GM12878 (cell line): ENCODE measurements at regions not wholly inside any gene's neighbourhood (a gene's known extent, or its start where the extent isn't known, plus 50 kb on each side); places are given as distances from the start of the nearest gene placed in this dataset.

Experiments used
- ATAC-seq: fragments of 200-7000 bp; cut with Tn5 transposase; 3 replicates; pipeline ENCODE4 v1.9.1; 2020; ENCODE audit warnings: mild to moderate bottlenecking, moderate library complexity
- BruUV-seq: library from RNA; stranded (reverse); fragments of 400-500 nt; replicated peaks from 2 replicates; lab custom pipeline; 2021; lab: Mats Ljungman, UMichigan
- CTCF ChIA-PET: fragments of 300-600 bp; sonication (Branson Sonifier 250); formaldehyde crosslinking; extraction: SDS; loops from one replicate; lab custom pipeline; 2021; ENCODE audit warnings: inconsistent platforms; lab: Yijun Ruan, JAX
- POLR2A ChIA-PET: fragments of 350-600 bp; formaldehyde crosslinking; extraction: SDS; loops from one replicate; lab custom pipeline; 2021; ENCODE audit warnings: inconsistent platforms; lab: Charles Lee
- RAD21 ChIA-PET: fragments of 300-600 bp; sonication (Branson Sonifier 250); formaldehyde crosslinking; loops from one replicate; lab custom pipeline; 2023; ENCODE audit warnings: antibody characterized with exemption; ENCODE audit not compliant: unreplicated experiment; lab: Charles Lee
- SMC1A ChIA-PET: fragments of 300-600 bp; sonication (Branson Sonifier 250); formaldehyde crosslinking; loops from one replicate; lab custom pipeline; 2023; ENCODE audit not compliant: unreplicated experiment, uncharacterized antibody; lab: Charles Lee
- DNase-seq: peaks from one replicate; pipeline ENCODE4 v3.0.0-alpha.2; 2011; ENCODE audit warnings: low read depth, low spot score
- FAIRE-seq: peaks from 3 replicates; lab custom pipeline; 2011; peaks lifted over from hg19 to GRCh38; lab: Jason Lieb, UNC
- H2AFZ ChIP-seq: 2 replicates; pipeline ENCODE4 v1.6.0; 2011; ENCODE audit warnings: low read depth, low read length, control low read depth; ENCODE audit not compliant: control insufficient read depth
- H3K27ac ChIP-seq: 2 replicates; pipeline ENCODE4 v1.5.1; 2011; ENCODE audit warnings: control low read depth; ENCODE audit not compliant: control insufficient read depth, insufficient read depth
- H3K27me3 ChIP-seq, 2 experiments: replicated peaks in 1 of 2; 2 replicates each; pipeline versions ENCODE4 v1.6.0 to v1.6.1; 2011; ENCODE audit warnings: low read length in 1 of 2; ENCODE audit not compliant: control insufficient read depth in 2 of 2, insufficient read depth in 2 of 2
- H3K36me3 ChIP-seq, 2 experiments: 2 replicates each; pipeline ENCODE4 v1.5.1; 2011; ENCODE audit warnings: low read length in 1 of 2; ENCODE audit not compliant: control insufficient read depth in 2 of 2, insufficient read depth in 2 of 2
- H3K4me1 ChIP-seq: 2 replicates; pipeline ENCODE4 v1.6.1; 2011; ENCODE audit warnings: mild to moderate bottlenecking, low read length, moderate library complexity, mixed read lengths; ENCODE audit not compliant: control insufficient read depth, insufficient read depth
- H3K4me2 ChIP-seq: 2 replicates; pipeline ENCODE4 v1.6.0; 2011; ENCODE audit warnings: control low read depth; ENCODE audit not compliant: control insufficient read depth, insufficient read depth
- H3K4me3 ChIP-seq: fragments of 200-600 bp; sonication (generic); 2 replicates; pipeline ENCODE4 v1.5.1; 2016
- H3K79me2 ChIP-seq: 2 replicates; pipeline ENCODE4 v1.6.0; 2011; ENCODE audit warnings: low read length; ENCODE audit not compliant: control insufficient read depth, insufficient read depth
- H3K9ac ChIP-seq: 2 replicates; pipeline ENCODE4 v1.8.0; 2011; ENCODE audit warnings: low read length, control low read depth, mixed read lengths; ENCODE audit not compliant: control insufficient read depth, insufficient read depth
- H3K9me3 ChIP-seq: replicated peaks from 3 replicates; pipeline ENCODE4 v1.5.1; 2011; ENCODE audit warnings: mild to moderate bottlenecking, low read length; ENCODE audit not compliant: control insufficient read depth, insufficient read depth
- H4K20me1 ChIP-seq: 2 replicates; pipeline ENCODE4 v1.6.0; 2011; ENCODE audit not compliant: control insufficient read depth, insufficient read depth
- ATF2 ChIP-seq: IDR thresholded peaks from 2 replicates; pipeline ENCODE4 v1.6.1; 2012; ENCODE audit warnings: low read length, inconsistent platforms
- CHD1 ChIP-seq: IDR thresholded peaks from 2 replicates; pipeline ENCODE4 v1.6.1; 2012; ENCODE audit warnings: low read depth, low read length, improper control_type of control experiment
- EGR1 ChIP-seq, 2 experiments: IDR thresholded peaks; 1 replicate in 1 of 2; 2 replicates in 1 of 2; pipeline ENCODE4 v1.6.1; 2011 to 2012; ENCODE audit warnings: low read depth in 2 of 2, low read length in 2 of 2, borderline replicate concordance in 1 of 2, mild to moderate bottlenecking in 1 of 2, moderate library complexity in 1 of 2
- IRF3 ChIP-seq: fragments of 450-650 bp; IDR thresholded peaks from 2 replicates; pipeline ENCODE4 v1.6.1; 2014; ENCODE audit warnings: mild to moderate bottlenecking
- NR2C2 ChIP-seq: IDR thresholded peaks from 2 replicates; pipeline ENCODE4 v1.6.1; 2011; ENCODE audit warnings: borderline replicate concordance, low read depth; ENCODE audit not compliant: control insufficient read depth, insufficient read length
- RBBP5 ChIP-seq: fragments of 200-600 bp; sonication (generic); conservative IDR thresholded peaks from 2 replicates; pipeline ENCODE4 v1.6.1; 2016
- SMAD5 ChIP-seq: IDR thresholded peaks from 2 replicates; pipeline ENCODE4 v1.6.1; 2016; ENCODE audit warnings: antibody characterized with exemption, low read depth
- SUPT20H ChIP-seq: IDR thresholded peaks from 2 replicates; pipeline ENCODE4 v1.6.1; 2011; ENCODE audit warnings: low read depth, mild to moderate bottlenecking, low read length, moderate library complexity, borderline replicate concordance; ENCODE audit not compliant: control insufficient read depth
- ZBTB40 ChIP-seq: fragments of 450-650 bp; IDR thresholded peaks from 2 replicates; pipeline ENCODE4 v1.6.1; 2016; ENCODE audit warnings: mild to moderate bottlenecking, moderate library complexity, borderline replicate concordance
- WGBS: methylation state at CpG from one replicate; pipeline ENCODE4 v1.1.6; 2016; ENCODE audit warnings: low lambda C conversion rate; ENCODE audit not compliant: insufficient replicate concordance, insufficient coverage; ENCODE audit errors: missing lambda C conversion rate; 5-methylcytosine and 5-hydroxymethylcytosine counted together
- in situ Hi-C: fragments of 300-500 bp; cut with MboI; formaldehyde crosslinking; loops from 9 replicates; pipeline ENCODE4 v1.14.3; 2018; ENCODE audit warnings: mixed read lengths
- intact Hi-C: fragments of 100-400 bp; cut with micrococcal nuclease; formaldehyde crosslinking; loops from one replicate; pipeline ENCODE4 v1.14.2; 2022; ENCODE audit not compliant: unreplicated experiment

- Histone ChIP-seq H3K79me2 (no peaks in the 10 kb centered on the region), H3K9ac (no peak overlapping the region), H3K36me3 (no peaks in the 10 kb centered on the region), H3K27ac (no peak overlapping the region), H3K27me3 (no peaks in the 10 kb centered on the region; a peak in 2 of 4 replicates), H4K20me1 (no peaks in the 10 kb centered on the region; the same call in 1 of the 2 replicates), H3K4me3 (no peak overlapping the region), H3K4me1 (no peaks in the 10 kb centered on the region), H3K9me3 (no peaks in the 10 kb centered on the region), H2AFZ (no peak overlapping the region), H3K4me2 (no peak overlapping the region)
- ChIA-PET POLR2A (no interaction called here), CTCF (no interaction called here), SMC1A (no interaction called here), RAD21 (no interaction called here)
- no peak for FAIRE-seq
- 13% methylated on average over 4 of the region's 4 CpGs for WGBS
- no peak for ATAC-seq
- TF ChIP-seq SUPT20H (no peak), SMAD5 (no peak), ZBTB40 (no peak), ATF2 (no peak), NR2C2 (no peak), IRF3 (no peak), CHD1 (no peak), RBBP5 (no peak), EGR1 (IDR thresholded peaks at IDR 0.05; ENCODE audit: borderline replicate concordance in 1 of 2, low read depth in 2 of 2, low read length in 2 of 2) (no peak)
- DNase-seq: no peak
- in situ Hi-C loops: no loop called here
- intact Hi-C loops: no loop called here
- BruUV-seq: no TSS peak
Measured at GRCh38 chr10:78785066-78785465, 283.7 kb upstream of the ZMIZ1 start.
